ENCODE measurements at regions not wholly inside any gene's neighbourhood (a gene's known extent, or its start where the extent isn't known, plus 50 kb on each side); places are given as distances from the start of the nearest gene placed in this dataset.

DNA sequence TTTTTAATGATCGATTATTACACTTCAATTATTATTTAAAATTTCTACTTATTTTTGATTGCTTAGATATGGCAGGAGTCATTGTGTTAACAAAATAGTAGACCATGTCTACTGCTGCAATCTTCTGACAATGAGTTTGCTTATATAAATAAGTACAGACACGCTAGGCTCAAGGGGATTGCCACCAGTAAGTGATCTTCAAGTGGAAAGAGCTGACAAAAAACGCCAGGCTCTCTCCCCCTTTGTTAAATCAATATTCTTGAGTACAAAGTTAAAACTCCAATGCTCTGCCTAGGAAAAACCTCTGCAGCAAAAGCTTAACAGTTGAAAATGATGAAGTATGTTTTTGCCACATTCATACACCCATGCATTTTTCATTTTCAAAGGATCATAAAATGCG lies 738.1 kb downstream of the HDGFL1 start:
- Histone ChIP-seq H3K27ac (ENCODE audit: low read depth in 1 of 2, low read length in 2 of 2) (no peak overlapping the region), H3K4me1 (ENCODE audit: control insufficient read depth in 4 of 4, insufficient read depth in 4 of 4, low read length in 3 of 4) (peaks cover 0 to 8% (median 3%) of the 10 kb centered on the region in 4 donors), H3K9ac (ENCODE audit: low read depth in 1 of 2, low read length in 2 of 2) (no peak overlapping the region), H3K27me3 (ENCODE audit: control insufficient read depth in 4 of 4, insufficient read depth in 4 of 4, low read length in 3 of 4) (no peaks in the 10 kb centered on the region), H3K36me3 (ENCODE audit: control insufficient read depth in 4 of 4, insufficient read depth in 3 of 4, low read depth in 1 of 4, low read length in 3 of 4) (no peaks in the 10 kb centered on the region), H3K9me3 (ENCODE audit: control insufficient read depth in 4 of 4, low read length in 3 of 4) (no peaks in the 10 kb centered on the region), H3K4me3 (ENCODE audit: low read depth in 1 of 3, low read length in 3 of 3) (no peak overlapping the region)
- DNase-seq (ENCODE audit: low spot score), result no peak
- WGBS, result 65% methylated on average over 4 of the region's 4 CpGs
- TF ChIP-seq NR2F2 (IDR thresholded peaks at IDR 0.05) (no peak), RAD21 (IDR thresholded peaks at IDR 0.05) (no peak), HNF4A (conservative IDR thresholded peaks at IDR 0.05) (no peak), FOXA1 (IDR thresholded peaks at IDR 0.05) (no peak), TAF1 (conservative IDR thresholded peaks at IDR 0.05) (no peak), RXRA (IDR thresholded peaks at IDR 0.05) (no peak), ATF3 (IDR thresholded peaks at IDR 0.05) (no peak), JUND (IDR thresholded peaks at IDR 0.05) (no peak), SP1 (IDR thresholded peaks at IDR 0.05) (no peak), YY1 (IDR thresholded peaks at IDR 0.05) (no peak)
- TF ChIP-seq, protein P1, sequence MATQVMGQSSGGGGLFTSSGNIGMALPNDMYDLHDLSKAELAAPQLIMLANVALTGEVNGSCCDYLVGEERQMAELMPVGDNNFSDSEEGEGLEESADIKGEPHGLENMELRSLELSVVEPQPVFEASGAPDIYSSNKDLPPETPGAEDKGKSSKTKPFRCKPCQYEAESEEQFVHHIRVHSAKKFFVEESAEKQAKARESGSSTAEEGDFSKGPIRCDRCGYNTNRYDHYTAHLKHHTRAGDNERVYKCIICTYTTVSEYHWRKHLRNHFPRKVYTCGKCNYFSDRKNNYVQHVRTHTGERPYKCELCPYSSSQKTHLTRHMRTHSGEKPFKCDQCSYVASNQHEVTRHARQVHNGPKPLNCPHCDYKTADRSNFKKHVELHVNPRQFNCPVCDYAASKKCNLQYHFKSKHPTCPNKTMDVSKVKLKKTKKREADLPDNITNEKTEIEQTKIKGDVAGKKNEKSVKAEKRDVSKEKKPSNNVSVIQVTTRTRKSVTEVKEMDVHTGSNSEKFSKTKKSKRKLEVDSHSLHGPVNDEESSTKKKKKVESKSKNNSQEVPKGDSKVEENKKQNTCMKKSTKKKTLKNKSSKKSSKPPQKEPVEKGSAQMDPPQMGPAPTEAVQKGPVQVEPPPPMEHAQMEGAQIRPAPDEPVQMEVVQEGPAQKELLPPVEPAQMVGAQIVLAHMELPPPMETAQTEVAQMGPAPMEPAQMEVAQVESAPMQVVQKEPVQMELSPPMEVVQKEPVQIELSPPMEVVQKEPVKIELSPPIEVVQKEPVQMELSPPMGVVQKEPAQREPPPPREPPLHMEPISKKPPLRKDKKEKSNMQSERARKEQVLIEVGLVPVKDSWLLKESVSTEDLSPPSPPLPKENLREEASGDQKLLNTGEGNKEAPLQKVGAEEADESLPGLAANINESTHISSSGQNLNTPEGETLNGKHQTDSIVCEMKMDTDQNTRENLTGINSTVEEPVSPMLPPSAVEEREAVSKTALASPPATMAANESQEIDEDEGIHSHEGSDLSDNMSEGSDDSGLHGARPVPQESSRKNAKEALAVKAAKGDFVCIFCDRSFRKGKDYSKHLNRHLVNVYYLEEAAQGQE (IDR thresholded peaks at IDR 0.05), result no peak
- TF ChIP-seq, protein P2, sequence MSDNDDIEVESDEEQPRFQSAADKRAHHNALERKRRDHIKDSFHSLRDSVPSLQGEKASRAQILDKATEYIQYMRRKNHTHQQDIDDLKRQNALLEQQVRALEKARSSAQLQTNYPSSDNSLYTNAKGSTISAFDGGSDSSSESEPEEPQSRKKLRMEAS (IDR thresholded peaks at IDR 0.05), result no peak

- Histone ChIP-seq H3K9me3 (ENCODE audit: control insufficient read depth in 4 of 4, low read length in 3 of 4) (no peaks in the 10 kb centered on the region), H3K27me3 (ENCODE audit: control insufficient read depth in 4 of 4, insufficient read depth in 4 of 4, low read length in 3 of 4) (no peaks in the 10 kb centered on the region), H3K9ac (ENCODE audit: low read depth in 1 of 2, low read length in 2 of 2) (no peak overlapping the region), H3K4me1 (ENCODE audit: control insufficient read depth in 4 of 4, insufficient read depth in 4 of 4, low read length in 3 of 4) (peaks cover 0 to 8% (median 3%) of the 10 kb centered on the region in 4 donors), H3K27ac (ENCODE audit: low read depth in 1 of 2, low read length in 2 of 2) (no peak overlapping the region), H3K36me3 (ENCODE audit: control insufficient read depth in 4 of 4, insufficient read depth in 3 of 4, low read depth in 1 of 4, low read length in 3 of 4) (no peaks in the 10 kb centered on the region), H3K4me3 (ENCODE audit: low read depth in 1 of 3, low read length in 3 of 3) (no peak overlapping the region)
- TF ChIP-seq, protein P3, sequence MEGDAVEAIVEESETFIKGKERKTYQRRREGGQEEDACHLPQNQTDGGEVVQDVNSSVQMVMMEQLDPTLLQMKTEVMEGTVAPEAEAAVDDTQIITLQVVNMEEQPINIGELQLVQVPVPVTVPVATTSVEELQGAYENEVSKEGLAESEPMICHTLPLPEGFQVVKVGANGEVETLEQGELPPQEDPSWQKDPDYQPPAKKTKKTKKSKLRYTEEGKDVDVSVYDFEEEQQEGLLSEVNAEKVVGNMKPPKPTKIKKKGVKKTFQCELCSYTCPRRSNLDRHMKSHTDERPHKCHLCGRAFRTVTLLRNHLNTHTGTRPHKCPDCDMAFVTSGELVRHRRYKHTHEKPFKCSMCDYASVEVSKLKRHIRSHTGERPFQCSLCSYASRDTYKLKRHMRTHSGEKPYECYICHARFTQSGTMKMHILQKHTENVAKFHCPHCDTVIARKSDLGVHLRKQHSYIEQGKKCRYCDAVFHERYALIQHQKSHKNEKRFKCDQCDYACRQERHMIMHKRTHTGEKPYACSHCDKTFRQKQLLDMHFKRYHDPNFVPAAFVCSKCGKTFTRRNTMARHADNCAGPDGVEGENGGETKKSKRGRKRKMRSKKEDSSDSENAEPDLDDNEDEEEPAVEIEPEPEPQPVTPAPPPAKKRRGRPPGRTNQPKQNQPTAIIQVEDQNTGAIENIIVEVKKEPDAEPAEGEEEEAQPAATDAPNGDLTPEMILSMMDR (IDR thresholded peaks at IDR 0.05; ENCODE audit: low read depth, low read length, missing input control), result no peak
- no peak for TF ChIP-seq JUND (IDR thresholded peaks at IDR 0.05)
- TF ChIP-seq HNF4A (conservative IDR thresholded peaks at IDR 0.05), result no peak
- no peak for TF ChIP-seq FOXA1 (IDR thresholded peaks at IDR 0.05)
- TF ChIP-seq RXRA (IDR thresholded peaks at IDR 0.05), result no peak
- TF ChIP-seq TAF1 (conservative IDR thresholded peaks at IDR 0.05), result no peak
- no peak for TF ChIP-seq ATF3 (IDR thresholded peaks at IDR 0.05)
- no peak for TF ChIP-seq GABPA (IDR thresholded peaks at IDR 0.05 in 1 of 2, conservative IDR thresholded peaks at IDR 0.05 in 1 of 2)
- TF ChIP-seq RAD21 (IDR thresholded peaks at IDR 0.05), result no peak
- 58% methylated on average over 3 of the region's 3 CpGs for WGBS
- DNase-seq (ENCODE audit: low spot score), result no peak
Observed at GRCh38 chr6:23308166-23308565, 738.8 kb downstream of the HDGFL1 start.
